ENCODE measurements at regions not wholly inside any gene's neighbourhood (a gene's known extent, or its start where the extent isn't known, plus 50 kb on each side); places are given as distances from the start of the nearest gene placed in this dataset.
A peak's percentile ranks its signal among the peaks of the same experiment; 100 is the strongest.

DNA sequence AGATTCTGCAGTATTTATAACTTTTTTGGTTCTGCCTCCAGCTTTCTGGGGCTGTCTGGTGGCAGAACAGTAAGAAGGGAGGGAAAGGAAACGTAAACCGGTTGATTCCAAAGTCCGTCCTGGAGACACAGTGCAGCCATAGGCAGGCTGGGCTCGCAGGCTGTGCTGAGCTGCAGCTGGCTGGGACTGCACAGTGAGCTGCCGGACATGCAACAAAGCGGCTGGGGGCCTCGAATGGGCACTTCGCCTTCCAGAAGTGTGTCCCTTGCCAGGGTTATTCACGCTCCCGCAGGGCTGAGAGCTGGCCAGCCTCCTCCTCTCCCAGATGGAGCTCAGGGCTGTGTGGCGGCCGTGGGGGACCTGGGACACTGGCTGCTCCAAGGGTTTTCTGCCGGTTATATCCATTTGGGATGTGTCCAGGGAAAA lies 78.1 kb upstream of the CD93 start:
- peak in 7 of 14 donors; percentile 13 to 73 (median 19) for DNase-seq

DNA sequence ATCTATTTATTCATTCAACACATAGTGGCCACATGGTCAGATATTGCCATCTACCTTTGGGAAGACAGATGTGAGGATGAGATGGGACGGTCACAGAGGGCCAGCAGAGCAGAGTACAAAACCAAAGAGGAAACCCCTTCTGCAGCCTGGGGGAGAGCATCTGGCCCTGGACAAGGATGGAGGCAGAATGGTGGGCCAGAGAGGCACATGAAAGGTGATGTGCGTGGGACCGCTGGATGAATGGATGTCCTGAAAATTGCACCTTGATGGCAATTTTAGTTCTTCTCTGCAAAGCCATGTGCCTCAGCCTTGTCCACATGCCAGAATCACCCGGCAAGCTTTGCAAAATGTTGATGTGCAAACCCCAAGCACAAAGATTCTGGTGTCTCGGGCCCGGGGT lies 77.4 kb upstream of the CD93 start:
- DNase-seq: no peak

DNA sequence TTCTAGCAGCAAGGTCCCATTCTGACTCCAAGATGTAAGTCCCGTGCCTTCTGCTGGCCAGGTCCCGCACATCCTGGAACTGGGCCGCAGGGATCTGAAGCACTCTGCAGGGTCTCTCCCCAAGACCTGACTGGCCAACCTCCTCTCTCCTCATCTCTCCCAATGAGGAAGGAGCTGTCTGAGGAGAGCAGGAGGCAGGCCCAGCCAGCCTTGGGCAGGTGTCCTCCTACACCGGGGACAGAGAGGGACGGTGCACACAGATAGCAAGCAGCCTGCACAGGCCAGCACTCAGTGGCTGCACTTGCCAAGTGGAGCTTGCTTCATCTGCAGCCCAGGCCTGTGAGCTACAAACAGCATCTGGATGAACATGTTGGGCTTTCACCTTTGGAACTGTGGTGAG lies 76.8 kb upstream of the CD93 start:
- no peak for DNase-seq

DNA sequence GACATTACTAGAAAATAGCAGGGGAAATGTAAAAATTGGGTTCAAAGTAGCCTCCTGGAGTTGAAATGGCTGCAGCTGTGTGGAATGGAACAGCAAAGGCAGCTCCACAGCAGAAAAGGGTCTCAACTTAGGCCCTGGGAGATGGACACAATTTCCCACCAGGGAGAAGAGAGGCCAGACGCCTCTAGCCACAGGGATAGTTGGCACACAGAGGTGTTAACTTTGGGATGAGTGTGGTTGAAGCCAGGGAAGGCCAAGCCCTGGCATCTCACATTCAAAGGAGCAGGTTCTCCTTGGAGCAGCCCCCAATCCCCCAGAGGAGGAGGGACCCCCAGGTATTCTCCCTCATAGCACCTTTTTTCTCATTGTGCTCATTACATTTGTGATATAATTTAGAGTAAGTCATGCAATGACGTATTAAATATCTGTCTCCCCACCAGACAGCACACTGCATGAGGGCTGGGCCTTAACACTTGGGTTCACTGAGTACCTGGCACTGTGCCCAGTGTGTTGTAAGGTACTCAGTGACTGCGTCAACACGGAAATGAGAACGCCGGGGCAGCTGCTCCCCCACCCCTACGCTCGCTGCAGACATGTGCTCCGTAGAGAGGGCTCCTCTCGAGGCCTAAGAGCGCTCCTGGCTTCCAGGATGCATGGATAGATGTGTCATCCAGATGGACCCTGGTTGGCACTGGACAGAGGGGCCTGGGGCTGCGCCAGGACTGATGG lies 76.0 kb upstream of the CD93 start:
- peak in 1 of 14 donors; percentile 15 for DNase-seq

DNA sequence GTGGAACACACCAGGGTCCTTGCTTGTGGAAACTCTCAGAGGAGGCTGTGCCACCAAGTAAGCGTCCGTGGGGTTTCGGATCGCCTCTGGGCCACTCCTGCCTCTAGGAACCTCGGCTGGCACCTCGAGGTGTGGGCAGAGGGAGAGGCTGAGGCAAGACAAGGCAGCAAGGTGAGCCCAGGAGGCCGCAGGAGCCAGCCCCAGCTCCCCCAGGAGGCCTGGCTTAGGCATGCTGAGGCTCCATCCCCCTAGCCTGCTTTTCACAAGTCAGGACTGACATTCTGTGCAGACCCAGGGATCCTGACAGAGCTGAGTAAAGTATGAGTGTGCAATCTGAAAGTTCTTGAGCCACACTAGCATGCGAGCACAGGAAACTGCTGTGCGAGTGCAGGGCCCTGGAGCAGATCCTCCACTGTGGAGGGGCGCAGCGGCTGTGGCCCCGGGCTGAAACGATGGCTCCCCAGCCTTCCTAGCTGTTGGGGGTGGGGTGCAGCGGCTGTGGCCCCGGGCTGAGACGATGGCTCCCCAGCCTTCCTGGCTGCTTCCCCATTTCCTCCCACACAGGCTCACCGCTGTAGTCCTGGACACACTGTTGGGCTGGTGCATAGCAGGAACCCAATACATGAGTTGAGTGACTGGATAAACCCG lies 75.2 kb upstream of the CD93 start:
- peak in 1 of 14 donors; percentile 20 for DNase-seq

DNA sequence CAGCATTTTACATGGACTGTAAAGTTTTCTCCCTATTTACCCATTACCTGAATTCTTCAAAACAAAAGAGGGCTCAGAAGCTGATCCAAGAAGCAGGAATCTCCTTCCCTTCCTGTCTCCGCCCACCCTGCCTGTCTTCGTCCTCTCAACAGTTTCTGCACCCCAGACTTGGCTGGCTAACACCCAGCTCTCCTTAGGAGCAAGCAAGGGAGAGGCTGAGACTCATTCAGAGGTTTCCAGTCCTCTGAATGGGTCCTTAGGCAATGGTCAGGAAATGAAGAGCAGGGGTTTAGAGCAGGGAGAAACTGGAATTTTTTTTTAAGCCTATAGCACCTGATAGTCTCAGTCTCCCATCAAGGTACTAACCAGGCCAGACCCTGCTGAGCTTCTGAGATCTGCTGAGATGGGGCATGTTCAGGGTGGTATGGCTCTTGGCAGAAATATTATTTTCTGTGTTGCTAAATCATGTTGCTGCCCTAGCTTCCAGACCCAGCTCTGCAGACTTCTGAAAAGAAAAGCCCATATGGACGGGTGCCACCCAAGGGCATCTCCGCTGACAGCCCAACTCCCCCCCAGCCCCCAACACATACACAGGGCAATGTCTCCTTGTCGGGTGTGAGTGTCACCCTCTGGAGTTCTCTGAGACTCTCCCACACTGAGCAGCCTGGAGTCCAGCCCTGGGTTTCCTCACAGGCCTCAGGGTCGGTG lies 74.6 kb upstream of the CD93 start:
- DNase-seq: no peak

DNA sequence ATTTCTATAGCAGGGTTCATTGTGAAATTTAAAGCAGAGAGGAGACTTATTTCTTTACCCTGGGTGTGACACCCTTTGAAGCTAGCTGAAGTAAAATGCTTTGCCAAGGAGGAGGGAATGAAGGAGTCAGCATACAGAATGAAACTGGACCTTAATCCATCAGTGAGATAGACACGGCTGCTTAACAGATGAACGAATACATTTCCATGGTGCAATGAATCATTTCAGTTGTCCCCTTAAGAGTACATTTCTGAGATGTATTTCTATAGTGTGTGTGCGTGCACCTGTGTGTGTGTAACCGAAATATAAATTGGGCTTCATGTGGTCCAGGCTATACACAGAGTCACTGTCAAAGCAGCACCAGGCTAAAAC lies 73.8 kb upstream of the CD93 start:
- no peak for DNase-seq

DNA sequence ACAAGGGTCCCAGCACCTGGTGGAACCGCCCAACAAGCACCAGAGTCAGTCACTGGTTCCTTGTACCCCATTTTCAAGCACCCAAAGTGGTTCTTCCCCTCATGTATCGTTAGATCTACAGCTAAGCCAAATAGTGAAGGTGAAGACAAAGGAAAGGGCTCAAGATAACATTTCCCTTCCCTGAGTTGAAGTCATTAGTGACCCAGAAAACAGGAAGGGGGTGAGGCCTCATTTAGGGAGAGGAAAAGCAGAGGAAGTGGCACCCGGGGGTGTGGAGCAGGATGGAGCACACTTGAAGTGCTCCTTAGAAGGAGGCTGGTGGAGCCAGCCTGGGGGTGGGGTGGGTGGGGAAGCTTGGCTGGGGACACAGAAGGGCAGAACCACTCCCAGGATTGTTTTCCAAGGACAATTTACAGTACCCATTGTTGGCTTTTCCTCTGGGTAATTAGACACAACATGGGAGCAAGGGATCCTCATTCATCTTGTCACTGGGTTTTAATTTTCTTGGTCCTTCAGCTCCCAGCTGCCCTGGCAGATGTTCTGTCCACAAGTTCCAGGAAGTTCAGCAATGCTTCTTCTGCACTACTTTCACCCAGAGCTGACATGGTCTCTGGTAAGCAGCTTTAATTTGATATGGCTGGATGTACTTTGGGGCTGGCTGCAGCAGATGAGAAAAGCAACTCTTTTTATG lies 73.3 kb upstream of the CD93 start:
- DNase-seq: no peak

DNA sequence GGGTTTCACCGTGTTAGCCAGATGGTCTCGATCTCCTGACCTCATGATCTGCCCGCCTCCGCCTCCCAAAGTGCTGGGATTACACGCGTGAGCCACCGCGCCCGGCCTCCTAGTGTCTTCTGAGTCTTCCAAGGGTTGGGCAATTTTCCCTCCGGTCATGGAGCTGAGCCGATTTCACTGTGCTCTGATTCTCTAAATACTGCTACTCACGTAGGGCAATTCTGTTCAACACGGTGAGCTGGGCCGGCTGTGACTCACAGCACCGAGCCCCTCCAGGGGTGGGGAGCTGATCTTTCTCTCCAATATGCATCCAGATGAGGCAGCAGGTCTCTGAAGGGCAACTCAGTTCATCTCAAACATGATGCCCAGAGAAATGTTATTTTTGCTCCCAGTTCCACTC lies 71.6 kb upstream of the CD93 start:
- DNase-seq: no peak

DNA sequence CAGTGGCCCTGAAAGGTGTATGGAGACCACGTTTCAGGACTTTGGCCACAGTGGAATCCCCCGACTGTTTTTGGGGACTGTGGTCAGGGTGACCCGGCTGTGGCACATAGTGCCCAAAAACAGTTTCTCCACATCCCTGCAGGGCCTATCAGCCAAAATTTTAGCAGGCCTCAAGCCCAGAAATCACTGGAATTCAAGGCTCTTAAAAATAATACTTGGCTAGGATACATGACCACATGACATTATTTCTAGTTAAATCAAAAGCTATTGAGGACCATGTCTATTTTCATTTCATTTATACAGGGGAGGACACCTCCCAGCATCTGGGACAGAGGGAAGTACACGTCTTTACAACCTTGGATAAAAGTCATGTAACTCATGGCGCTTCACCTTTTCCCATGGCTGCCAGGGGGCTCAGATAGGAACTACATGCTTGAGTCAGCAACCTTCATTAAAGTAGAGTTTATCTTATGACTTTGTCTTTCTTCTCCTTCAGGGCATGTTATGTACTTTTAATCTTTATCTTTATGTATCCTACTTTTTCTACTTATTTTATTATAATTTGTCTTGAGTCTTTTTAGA lies 70.8 kb upstream of the CD93 start:
- no peak for DNase-seq

DNA sequence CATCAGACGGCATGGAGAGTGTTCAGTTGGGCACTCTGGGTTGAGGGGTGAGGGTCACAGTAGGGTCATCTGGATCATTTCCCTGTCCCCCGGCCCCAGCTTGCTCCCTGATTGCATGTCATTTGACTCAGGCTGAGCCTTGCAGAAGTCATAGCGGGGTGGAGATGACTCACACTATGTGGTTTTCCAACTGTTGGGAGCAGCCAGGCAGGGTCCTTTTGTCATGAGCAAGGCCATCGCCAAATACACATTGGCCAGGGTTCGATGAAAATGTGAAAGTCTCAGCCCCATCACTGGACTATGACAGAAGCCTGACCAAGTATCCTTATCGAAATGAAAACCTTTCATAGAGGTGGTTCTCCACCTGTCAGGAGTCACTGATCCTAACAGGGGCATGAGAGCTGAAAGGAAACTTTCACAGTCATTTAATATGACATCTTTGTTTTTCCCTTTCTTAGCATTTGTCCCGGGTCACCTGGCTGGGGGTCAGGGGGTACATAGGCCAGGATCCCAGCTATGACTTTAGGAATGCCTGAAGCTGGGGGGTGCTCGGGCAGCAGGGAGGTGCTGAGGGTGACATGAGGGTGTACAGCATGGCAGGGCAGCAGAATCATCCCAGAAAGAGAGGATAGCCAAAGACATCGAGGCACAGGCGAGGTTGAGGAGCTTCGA lies 70.2 kb upstream of the CD93 start:
- DNase-seq: peak in 1 of 14 donors; percentile 21

DNA sequence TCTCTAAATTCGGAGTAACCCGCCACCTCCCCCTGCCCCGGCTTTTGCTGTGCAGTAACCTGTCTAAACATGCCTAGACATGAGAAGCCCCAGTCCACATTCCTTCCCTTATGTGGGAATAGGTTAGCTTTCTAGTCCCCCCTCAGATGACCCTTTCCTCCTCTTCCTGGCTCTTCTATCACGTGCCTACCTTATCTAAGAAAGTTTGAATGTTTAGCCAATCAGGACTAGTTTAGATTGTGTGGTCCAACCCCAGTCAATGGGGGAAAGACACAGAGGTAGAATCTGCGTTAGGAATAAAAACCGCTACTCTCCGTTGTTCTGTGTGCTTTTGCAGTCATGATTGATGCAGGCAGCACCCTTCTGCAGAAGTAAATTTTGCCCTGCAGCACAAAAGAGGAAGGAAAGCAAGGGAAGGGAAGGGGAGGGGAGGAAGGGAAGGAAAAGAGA lies 69.0 kb upstream of the CD93 start:
- no peak for DNase-seq

DNA sequence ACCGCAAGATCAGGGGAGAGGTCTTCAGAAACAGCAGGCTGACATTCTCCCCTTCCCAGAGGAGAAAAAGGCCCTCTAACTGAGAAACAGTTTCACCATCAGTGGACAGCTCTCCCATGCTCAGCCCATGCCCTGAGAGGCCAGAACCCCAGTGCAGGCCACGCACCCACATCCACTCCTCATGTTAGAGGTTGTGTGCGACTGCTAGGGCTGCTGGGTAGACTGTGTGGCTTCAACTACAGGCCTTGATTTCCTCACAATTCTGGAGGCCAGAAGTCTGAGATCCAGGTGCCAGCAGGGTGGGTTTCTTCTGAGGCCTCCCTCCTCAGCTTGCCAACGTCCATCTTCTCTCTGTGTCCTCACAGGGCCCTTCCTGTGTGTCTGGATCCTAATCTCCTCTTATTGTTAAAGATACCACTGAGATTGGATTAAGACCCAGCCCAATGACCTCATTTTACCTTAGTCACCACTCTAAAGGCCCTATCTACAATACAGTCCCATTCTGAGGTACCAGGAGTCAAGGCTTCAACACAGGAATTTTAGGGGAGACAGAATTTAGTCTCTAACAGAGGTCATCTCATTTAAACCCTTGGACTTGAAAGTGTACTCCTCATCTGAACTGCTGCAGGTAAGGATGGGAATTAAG lies 67.7 kb upstream of the CD93 start:
- DNase-seq: no peak

DNA sequence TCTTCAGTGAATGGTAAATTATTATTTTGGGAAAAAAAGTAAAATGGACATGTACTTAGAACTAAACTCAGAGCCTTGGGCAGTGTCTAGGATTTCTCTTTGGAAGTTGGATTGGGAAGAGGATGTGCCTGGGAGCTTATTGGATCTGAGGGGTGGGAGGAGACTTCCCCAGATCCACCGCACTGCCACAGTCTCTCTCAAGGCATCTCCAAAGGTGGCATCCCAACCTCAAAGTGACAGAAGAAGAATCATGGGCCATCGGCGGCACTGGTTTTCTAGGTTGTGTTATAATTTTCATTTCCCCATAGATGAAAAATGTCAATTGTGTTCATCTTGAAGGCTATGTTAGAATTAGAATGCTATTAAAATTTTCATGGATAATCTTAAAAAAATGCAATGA lies 66.8 kb upstream of the CD93 start:
- DNase-seq: no peak

DNA sequence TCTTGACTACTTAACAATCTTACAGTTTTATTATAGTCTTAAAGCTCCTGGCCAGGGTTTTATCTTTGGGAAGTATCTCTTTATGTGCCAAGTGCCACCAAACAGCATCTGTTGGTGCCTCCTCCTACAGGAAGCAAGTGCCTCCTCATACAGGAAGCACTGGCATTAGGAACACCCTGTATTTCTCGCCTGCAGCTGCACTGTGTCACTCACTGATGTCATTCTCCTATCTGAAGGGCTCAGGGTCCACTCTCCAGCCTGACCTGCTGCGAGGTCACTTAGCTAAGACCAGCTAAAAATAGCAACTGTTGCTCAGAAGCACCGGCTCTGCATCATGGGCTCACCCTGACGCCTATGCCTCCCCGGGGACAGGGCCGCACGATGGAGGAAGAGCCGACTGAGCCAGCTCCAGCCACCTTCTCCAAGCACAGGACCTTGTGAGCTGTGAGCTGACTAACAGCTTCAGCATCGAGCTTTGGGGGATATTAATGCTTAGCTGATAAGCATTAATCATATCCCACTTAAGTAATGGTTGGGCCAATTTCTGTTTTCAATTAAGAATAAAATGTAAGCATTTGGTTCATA lies 66.3 kb upstream of the CD93 start:
- peak in 1 of 14 donors; percentile 45 for DNase-seq

DNA sequence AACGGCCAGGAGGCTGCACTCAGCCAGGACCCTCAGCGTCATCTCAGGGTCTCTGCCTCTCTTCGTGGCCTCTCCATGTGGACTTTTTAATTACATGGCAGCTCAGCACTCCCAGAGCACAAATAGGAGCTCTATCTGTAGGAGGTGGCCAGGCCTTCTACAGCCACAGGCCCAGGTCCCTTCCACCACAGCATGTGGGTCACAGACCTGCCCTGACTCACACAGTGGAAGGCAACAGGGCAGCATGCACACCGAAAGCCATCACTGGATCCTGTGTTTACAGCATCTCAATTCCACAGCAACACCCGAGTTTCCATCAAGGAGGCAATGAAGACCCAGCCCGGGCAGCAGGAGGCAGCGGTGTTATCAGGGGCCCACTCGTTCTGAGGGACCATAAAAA lies 65.8 kb upstream of the CD93 start:
- no peak for DNase-seq

DNA sequence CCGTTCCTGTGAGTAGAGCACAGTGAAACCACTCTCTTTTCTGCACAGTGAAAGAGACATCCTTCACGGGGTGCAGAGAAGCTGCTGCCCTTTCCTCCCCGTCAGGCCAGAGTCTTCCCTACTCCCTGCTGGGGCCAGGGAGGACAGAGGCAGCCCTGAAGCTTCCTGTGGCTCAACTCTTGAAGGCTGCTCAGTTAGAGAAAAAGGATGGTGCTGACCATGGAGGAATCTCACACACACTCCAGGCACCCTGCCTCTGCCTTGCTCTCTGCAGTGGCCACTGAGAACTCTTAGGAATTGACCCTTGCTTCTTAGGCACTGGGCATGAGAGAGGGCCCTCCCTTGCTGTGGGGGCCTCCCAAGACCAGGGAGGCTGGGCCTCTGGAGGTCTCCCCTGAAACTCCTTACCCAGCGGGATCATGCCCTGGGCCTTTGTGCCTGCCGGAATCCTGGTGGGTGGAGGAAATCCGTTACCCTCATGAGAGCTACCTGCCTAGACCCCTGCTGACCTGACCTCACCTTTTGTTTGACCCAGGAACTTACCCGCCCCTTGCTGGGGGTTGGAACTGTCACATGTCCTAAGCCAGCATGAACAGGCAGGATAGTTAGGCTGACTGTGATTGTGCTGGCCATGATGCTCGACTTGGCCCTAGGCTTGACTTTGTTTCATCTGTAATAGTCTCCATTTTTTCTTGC lies 65.0 kb upstream of the CD93 start:
- no peak for DNase-seq

DNA sequence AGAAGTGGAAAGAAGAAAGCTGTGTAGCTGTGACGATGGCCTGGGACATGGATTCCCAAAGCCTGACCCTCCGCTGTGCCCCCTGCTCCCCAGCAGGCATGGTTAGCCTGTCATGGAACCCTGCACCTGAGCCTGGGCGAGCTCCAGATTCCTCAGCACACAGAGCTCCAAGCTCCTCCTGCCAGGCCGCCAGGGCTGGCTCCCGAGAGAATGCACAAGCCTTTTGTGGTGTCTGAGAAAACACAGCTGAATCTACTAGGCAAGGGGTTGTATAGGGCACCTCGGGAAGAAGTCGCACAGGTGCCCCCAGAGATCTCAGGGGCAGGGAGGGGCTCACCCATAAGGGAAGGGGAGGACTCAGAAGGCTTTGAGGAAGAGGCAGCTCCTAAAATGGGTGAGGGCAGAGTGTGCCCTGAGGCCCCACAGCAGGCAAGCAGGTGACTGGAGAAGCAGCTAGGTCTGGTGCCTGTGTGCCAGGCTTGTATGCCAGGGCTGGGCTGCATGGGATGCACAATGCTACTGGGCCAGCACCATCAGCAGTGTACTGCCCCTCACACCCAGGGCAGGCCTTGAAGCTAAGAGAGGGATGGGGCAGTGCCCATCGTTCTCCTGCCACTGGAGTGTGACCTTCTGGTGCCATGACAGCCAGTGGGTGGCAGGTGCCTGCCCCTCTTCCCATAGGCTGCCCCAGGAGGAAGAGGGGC lies 64.3 kb upstream of the CD93 start:
- no peak for DNase-seq

DNA sequence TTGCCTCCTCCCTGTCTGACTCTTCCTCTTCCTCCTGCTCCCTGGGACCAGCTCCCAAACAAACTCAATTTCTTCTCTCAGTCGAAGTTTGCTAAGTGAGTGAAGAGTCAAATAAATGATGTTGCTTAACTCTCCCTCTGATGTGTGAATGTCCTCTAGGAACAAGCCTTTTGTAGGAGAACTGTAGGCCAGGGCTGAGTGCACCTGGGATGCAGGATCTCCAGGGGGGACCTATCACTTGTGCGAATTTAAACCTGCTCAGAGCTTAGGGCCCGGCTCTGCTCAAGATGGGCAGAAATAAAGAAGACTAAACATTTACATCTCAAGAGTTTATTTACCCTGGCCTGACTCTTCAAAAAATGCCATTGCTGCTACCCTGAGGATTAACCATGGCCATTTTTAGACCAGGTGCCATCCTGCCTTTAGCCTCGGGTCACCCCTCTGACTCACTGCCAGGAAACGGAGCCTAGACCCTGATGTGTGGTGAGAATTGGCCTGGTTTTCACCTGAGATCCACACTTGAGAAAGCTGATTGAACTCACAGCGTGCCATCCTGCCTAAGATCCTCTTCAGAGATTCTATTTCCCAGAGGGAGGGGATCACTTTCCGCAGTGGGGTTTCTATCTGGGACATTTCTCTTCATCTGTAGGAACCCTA lies 63.6 kb upstream of the CD93 start:
- no peak for DNase-seq

Measured in C1 segment of cervical spinal cord (tissue), 14 donors.